ENCODE measurements at regions not wholly inside any gene's neighbourhood (a gene's known extent, or its start where the extent isn't known, plus 50 kb on each side); places are given as distances from the start of the nearest gene placed in this dataset.

DNA sequence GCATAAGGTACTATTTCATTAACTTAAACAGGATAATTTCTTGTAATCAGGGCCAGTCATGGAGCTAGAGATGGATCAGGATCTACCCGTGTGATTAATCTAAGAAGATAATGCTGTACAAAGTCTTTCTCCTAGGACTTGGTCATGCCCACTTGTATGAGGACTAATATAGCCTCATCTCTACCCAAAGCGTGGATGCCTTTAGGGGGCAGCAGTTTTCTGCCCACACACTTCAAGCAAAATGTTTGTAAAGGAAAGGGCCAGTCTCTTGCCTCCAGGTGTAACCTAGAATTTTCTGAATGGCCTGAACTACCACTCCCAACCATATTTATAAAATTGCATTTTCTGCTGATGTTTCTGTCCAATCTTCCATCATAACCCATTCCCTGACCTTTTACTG is 764.0 kb upstream of the IGFBP3 start:
- Mint-ChIP-seq H3K9me3 (ENCODE audit: unreplicated experiment) (peaks cover 2% of the 10 kb centered on the region), H3K36me3 (ENCODE audit: low read depth, unreplicated experiment) (no peaks in the 10 kb centered on the region), H3K4me3 (ENCODE audit: unreplicated experiment) (no peak overlapping the region), H3K4me1 (ENCODE audit: low read depth, unreplicated experiment) (peaks cover 20% of the 10 kb centered on the region), H3K27ac (ENCODE audit: unreplicated experiment) (no peak overlapping the region), H3K27me3 (ENCODE audit: low read depth, unreplicated experiment) (no peaks in the 10 kb centered on the region)
- Histone ChIP-seq H3K4me3 (ENCODE audit: insufficient read depth, low read depth, low read length) (no peak overlapping the region), H3K27me3 (ENCODE audit: insufficient read depth, low read length) (no peaks in the 10 kb centered on the region), H3K4me2 (ENCODE audit: low read length) (no peak overlapping the region), H3K4me1 (ENCODE audit: insufficient read depth, low read length) (no peaks in the 10 kb centered on the region), H4K20me1 (ENCODE audit: insufficient read depth, low read length) (no peaks in the 10 kb centered on the region), H3K36me3 (ENCODE audit: insufficient read depth, low read length) (no peaks in the 10 kb centered on the region), H3K27ac (ENCODE audit: low read depth, low read length) (no peak overlapping the region), H3K9me3 (ENCODE audit: insufficient read depth, low read depth, low read length) (no peaks in the 10 kb centered on the region), H3K9ac (ENCODE audit: low read length) (no peak overlapping the region), H3K79me2 (ENCODE audit: insufficient read depth, low read length) (no peaks in the 10 kb centered on the region), H2AFZ (ENCODE audit: low read depth, low read length) (no peak overlapping the region)
- no peak for FAIRE-seq
- no peak for DNase-seq (ENCODE audit: low read depth)
- no peak for TF ChIP-seq EZH2 (IDR thresholded peaks at IDR 0.05; ENCODE audit: insufficient read depth, low read length)

GRCh38 chr7:46682836-46683624 is 762.0 kb upstream of the IGFBP3 start:
- Histone ChIP-seq H3K9me3 (ENCODE audit: insufficient read depth, low read depth, low read length) (no peaks in the 10 kb centered on the region), H3K79me2 (ENCODE audit: insufficient read depth, low read length) (no peaks in the 10 kb centered on the region), H3K4me3 (ENCODE audit: insufficient read depth, low read depth, low read length) (no peak overlapping the region), H3K9ac (ENCODE audit: low read length) (no peak overlapping the region), H3K4me2 (ENCODE audit: low read length) (peak overlapping the region; percentile 0), H3K27me3 (ENCODE audit: insufficient read depth, low read length) (no peaks in the 10 kb centered on the region), H3K36me3 (ENCODE audit: insufficient read depth, low read length) (no peaks in the 10 kb centered on the region), H4K20me1 (ENCODE audit: insufficient read depth, low read length) (no peaks in the 10 kb centered on the region), H3K4me1 (ENCODE audit: insufficient read depth, low read length) (no peaks in the 10 kb centered on the region), H2AFZ (ENCODE audit: low read depth, low read length) (peak overlapping the region; percentile 13), H3K27ac (ENCODE audit: low read depth, low read length) (no peak overlapping the region)
- TF ChIP-seq, protein P1, sequence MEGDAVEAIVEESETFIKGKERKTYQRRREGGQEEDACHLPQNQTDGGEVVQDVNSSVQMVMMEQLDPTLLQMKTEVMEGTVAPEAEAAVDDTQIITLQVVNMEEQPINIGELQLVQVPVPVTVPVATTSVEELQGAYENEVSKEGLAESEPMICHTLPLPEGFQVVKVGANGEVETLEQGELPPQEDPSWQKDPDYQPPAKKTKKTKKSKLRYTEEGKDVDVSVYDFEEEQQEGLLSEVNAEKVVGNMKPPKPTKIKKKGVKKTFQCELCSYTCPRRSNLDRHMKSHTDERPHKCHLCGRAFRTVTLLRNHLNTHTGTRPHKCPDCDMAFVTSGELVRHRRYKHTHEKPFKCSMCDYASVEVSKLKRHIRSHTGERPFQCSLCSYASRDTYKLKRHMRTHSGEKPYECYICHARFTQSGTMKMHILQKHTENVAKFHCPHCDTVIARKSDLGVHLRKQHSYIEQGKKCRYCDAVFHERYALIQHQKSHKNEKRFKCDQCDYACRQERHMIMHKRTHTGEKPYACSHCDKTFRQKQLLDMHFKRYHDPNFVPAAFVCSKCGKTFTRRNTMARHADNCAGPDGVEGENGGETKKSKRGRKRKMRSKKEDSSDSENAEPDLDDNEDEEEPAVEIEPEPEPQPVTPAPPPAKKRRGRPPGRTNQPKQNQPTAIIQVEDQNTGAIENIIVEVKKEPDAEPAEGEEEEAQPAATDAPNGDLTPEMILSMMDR (IDR thresholded peaks at IDR 0.05; ENCODE audit: insufficient read depth, low read depth, low read length), result no peak
- no peak for TF ChIP-seq EZH2 (IDR thresholded peaks at IDR 0.05; ENCODE audit: insufficient read depth, low read length)
- peaks cover 20% of the 10 kb centered on the region for H3K4me1 Mint-ChIP-seq (ENCODE audit: low read depth, unreplicated experiment)
- H3K9me3 Mint-ChIP-seq (ENCODE audit: unreplicated experiment), result peaks cover 2% of the 10 kb centered on the region
- peak; percentile 84 for FAIRE-seq
- peak overlapping the region; percentile 73 for H3K27ac Mint-ChIP-seq (ENCODE audit: unreplicated experiment)
- H3K4me3 Mint-ChIP-seq (ENCODE audit: unreplicated experiment), result no peak overlapping the region
- no peaks in the 10 kb centered on the region for H3K36me3 Mint-ChIP-seq (ENCODE audit: low read depth, unreplicated experiment)
- DNase-seq (ENCODE audit: low read depth), result peak; percentile 59
- no peaks in the 10 kb centered on the region for H3K27me3 Mint-ChIP-seq (ENCODE audit: low read depth, unreplicated experiment)

GRCh38 chr7:46681865-46682503 is 760.9 kb upstream of the IGFBP3 start:
- Mint-ChIP-seq H3K4me1 (ENCODE audit: low read depth, unreplicated experiment) (peaks cover 20% of the 10 kb centered on the region), H3K4me3 (ENCODE audit: unreplicated experiment) (no peak overlapping the region)
- H2AFZ ChIP-seq (ENCODE audit: low read depth, low read length), result no peak overlapping the region

More at GRCh38 chr7:46681865-46682503, 760.9 kb upstream of the IGFBP3 start:
- FAIRE-seq, result no peak
- TF ChIP-seq EZH2 (IDR thresholded peaks at IDR 0.05; ENCODE audit: insufficient read depth, low read length), result no peak
- TF ChIP-seq, protein P1 (IDR thresholded peaks at IDR 0.05; ENCODE audit: insufficient read depth, low read depth, low read length), result no peak
- H4K20me1 ChIP-seq (ENCODE audit: insufficient read depth, low read length), result no peaks in the 10 kb centered on the region
- no peaks in the 10 kb centered on the region for H3K27me3 Mint-ChIP-seq (ENCODE audit: low read depth, unreplicated experiment)
- no peaks in the 10 kb centered on the region for H3K27me3 ChIP-seq (ENCODE audit: insufficient read depth, low read length)
- H3K27ac ChIP-seq (ENCODE audit: low read depth, low read length), result no peak overlapping the region
- H3K9me3 Mint-ChIP-seq (ENCODE audit: unreplicated experiment), result peaks cover 3% of the 10 kb centered on the region
- H3K27ac Mint-ChIP-seq (ENCODE audit: unreplicated experiment), result peak overlapping the region; percentile 41
- no peaks in the 10 kb centered on the region for H3K4me1 ChIP-seq (ENCODE audit: insufficient read depth, low read length)
- H3K36me3 Mint-ChIP-seq (ENCODE audit: low read depth, unreplicated experiment), result no peaks in the 10 kb centered on the region
- no peak overlapping the region for H3K9ac ChIP-seq (ENCODE audit: low read length)
- H3K4me3 ChIP-seq (ENCODE audit: insufficient read depth, low read depth, low read length), result no peak overlapping the region
- no peaks in the 10 kb centered on the region for H3K9me3 ChIP-seq (ENCODE audit: insufficient read depth, low read depth, low read length)
- H3K79me2 ChIP-seq (ENCODE audit: insufficient read depth, low read length), result no peaks in the 10 kb centered on the region
- no peak overlapping the region for H3K4me2 ChIP-seq (ENCODE audit: low read length)
- no peak for DNase-seq (ENCODE audit: low read depth)
- H3K36me3 ChIP-seq (ENCODE audit: insufficient read depth, low read length), result no peaks in the 10 kb centered on the region
